Ovary (tissue), 3 donors: ENCODE measurements at regions not wholly inside any gene's neighbourhood (a gene's known extent, or its start where the extent isn't known, plus 50 kb on each side); places are given as distances from the start of the nearest gene placed in this dataset.

Experiments used
- CTCF ChIP-seq, 3 donors: fragments of 450-650 bp in 2 of 3; fragments of 200-600 bp in 1 of 3; IDR thresholded peaks; one replicate each; pipeline versions ENCODE4 v1.5.1 to v1.8.0; 2016 to 2022; ENCODE audit warnings: antibody characterized with exemption in 3 of 3, mild to moderate bottlenecking in 1 of 3
- EP300 ChIP-seq: sonication (generic); formaldehyde crosslinking; IDR thresholded peaks from one replicate; pipeline ENCODE4 v1.6.1; 2017; ENCODE audit warnings: antibody characterized with exemption
- donor health status: DM: no; HTN: no; CAD: no.

- TF ChIP-seq CTCF (IDR thresholded peaks at IDR 0.05) (no peak), EP300 (no peak)
Observed at GRCh38 chr16:29306201-29306600, 100.3 kb downstream of the NPIPB11 start.
